Memory B cell (primary cell): ENCODE measurements at regions not wholly inside any gene's neighbourhood (a gene's known extent, or its start where the extent isn't known, plus 50 kb on each side); places are given as distances from the start of the nearest gene placed in this dataset.
"Not testable (repeated sequence)": the region's sequence is repeated elsewhere in the genome, so short reads cannot be mapped to it uniquely, and the experiment has no call there.

Experiments used
- ATAC-seq: fragments of 150-1000 bp; cut with Tn5 transposase; 2 replicates; pipeline ENCODE4 v1.10.0; 2021; ENCODE audit warnings: low read depth, mild to moderate bottlenecking, moderate library complexity
- DNase-seq, 2 donors: peaks; one replicate each; pipeline ENCODE4 v3.0.0; 2022; ENCODE audit warnings: low spot score in 2 of 2
- H3K27ac Mint-ChIP-seq: one replicate; pipeline ENCODE4 v1.8.0; 2022; ENCODE audit warnings: mild to moderate bottlenecking, moderate library complexity, mixed read lengths
- H3K27me3 Mint-ChIP-seq: one replicate; pipeline ENCODE4 v1.8.0; 2022; ENCODE audit warnings: mixed read lengths
- H3K36me3 Mint-ChIP-seq: one replicate; pipeline ENCODE4 v1.8.0; 2022; ENCODE audit warnings: mild to moderate bottlenecking, mixed read lengths
- H3K4me1 Mint-ChIP-seq: one replicate; pipeline ENCODE4 v1.8.0; 2022; ENCODE audit warnings: mixed read lengths
- H3K4me3 Mint-ChIP-seq: one replicate; pipeline ENCODE4 v1.8.0; 2022; ENCODE audit warnings: mild to moderate bottlenecking, moderate library complexity, mixed read lengths
- H3K9me3 Mint-ChIP-seq: one replicate; pipeline ENCODE4 v1.8.0; 2022; ENCODE audit warnings: mixed read lengths

- no peak for ATAC-seq
- Mint-ChIP-seq H3K4me3 (no peak overlapping the region), H3K27me3 (no peaks in the 10 kb centered on the region), H3K27ac (no peak overlapping the region), H3K9me3 (peaks cover 2% of the 10 kb centered on the region), H3K36me3 (no peaks in the 10 kb centered on the region), H3K4me1 (no peaks in the 10 kb centered on the region)
- no peak for DNase-seq
These were observed 519.7 kb downstream of the PCDH7 start for GRCh38 chr4:31239886-31240285.

GRCh38 chr4:31241504-31242106 is 521.4 kb downstream of the PCDH7 start:
- H3K4me3 Mint-ChIP-seq, result no peak overlapping the region
- peaks cover 8% of the 10 kb centered on the region for H3K9me3 Mint-ChIP-seq
- H3K36me3 Mint-ChIP-seq, result no peaks in the 10 kb centered on the region
- H3K4me1 Mint-ChIP-seq, result no peaks in the 10 kb centered on the region
- DNase-seq (no peak), ATAC-seq (no peak)
- H3K27ac Mint-ChIP-seq, result no peak overlapping the region
- H3K27me3 Mint-ChIP-seq, result no peaks in the 10 kb centered on the region

GRCh38 chr4:31246856-31247255 is 526.7 kb downstream of the PCDH7 start:
- H3K36me3 Mint-ChIP-seq, result no peaks in the 10 kb centered on the region
- DNase-seq (no peak), ATAC-seq (no peak)
- no peak overlapping the region for H3K4me3 Mint-ChIP-seq
- H3K4me1 Mint-ChIP-seq, result no peaks in the 10 kb centered on the region
- H3K27me3 Mint-ChIP-seq, result no peaks in the 10 kb centered on the region
- H3K9me3 Mint-ChIP-seq, result peaks cover 7% of the 10 kb centered on the region
- H3K27ac Mint-ChIP-seq, result no peak overlapping the region

GRCh38 chr4:31259119-31259518 is 539.0 kb downstream of the PCDH7 start:
- Mint-ChIP-seq H3K27me3 (no peaks in the 10 kb centered on the region), H3K9me3 (peaks cover 2% of the 10 kb centered on the region), H3K27ac (no peak overlapping the region), H3K36me3 (no peaks in the 10 kb centered on the region), H3K4me3 (no peak overlapping the region), H3K4me1 (no peaks in the 10 kb centered on the region)
- no peak for ATAC-seq
- no peak for DNase-seq

DNA sequence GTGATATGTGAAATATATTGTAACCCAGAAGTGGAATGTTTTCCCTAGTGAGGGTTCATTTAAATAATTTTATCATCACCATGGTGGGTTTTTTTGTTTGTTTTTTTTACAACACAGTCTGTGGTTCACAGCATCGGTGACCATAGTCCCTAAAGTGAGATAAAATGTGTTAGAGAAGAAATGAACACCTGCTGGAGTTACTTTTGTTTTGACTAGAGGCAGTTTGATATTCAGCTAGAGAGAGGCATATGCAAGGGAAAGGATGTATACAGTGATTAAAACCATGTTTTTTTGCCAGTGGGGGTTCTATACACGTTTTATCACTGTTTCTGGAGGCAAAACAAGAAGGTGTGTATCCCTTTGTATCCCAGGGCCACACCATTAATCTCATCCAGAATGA is 541.5 kb downstream of the PCDH7 start:
- H3K4me3 Mint-ChIP-seq, result no peak overlapping the region
- peaks cover 2% of the 10 kb centered on the region for H3K9me3 Mint-ChIP-seq
- DNase-seq, result no peak
- no peaks in the 10 kb centered on the region for H3K36me3 Mint-ChIP-seq
- no peaks in the 10 kb centered on the region for H3K4me1 Mint-ChIP-seq
- ATAC-seq, result no peak
- H3K27me3 Mint-ChIP-seq, result no peaks in the 10 kb centered on the region
- no peak overlapping the region for H3K27ac Mint-ChIP-seq

GRCh38 chr4:31266094-31266493 is 545.9 kb downstream of the PCDH7 start:
- DNase-seq, H3K4me3 Mint-ChIP-seq, H3K27me3 Mint-ChIP-seq, ATAC-seq, H3K4me1 Mint-ChIP-seq, H3K9me3 Mint-ChIP-seq, H3K27ac Mint-ChIP-seq, H3K36me3 Mint-ChIP-seq: not testable (repeated sequence)

DNA sequence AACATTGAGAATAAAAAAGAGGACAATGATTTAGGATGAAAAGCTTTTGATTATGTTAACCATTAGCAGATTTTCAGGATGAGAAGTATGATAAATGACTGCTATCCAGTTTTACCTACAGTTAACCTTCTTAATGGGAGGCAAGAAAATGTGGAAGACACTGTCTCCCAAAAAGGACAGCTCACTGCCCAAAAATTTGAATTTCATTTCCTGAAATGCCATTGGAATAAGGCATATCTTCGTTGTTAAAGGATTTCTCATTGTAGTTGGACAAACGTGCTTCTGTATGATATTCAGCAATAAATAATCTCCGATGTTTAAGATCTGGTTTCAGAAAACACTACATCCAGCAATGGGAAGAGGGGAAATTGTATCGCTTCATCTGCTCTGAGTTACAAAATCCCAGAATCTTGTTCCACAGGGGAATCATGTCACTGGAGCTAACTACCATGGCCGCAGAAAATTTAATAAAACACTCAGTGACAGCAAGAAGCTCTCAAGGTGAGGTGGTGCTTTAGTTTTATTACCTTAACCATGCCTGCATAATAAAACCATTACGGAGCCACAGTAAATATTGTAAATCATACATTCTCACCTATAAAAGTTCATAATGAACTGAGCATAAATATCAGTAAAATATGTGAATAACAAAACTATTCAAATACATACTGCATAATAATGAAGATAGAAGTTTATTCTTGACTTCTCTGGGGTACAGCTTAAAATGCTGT is 552.3 kb downstream of the PCDH7 start:
- no peak overlapping the region for H3K27ac Mint-ChIP-seq
- no peaks in the 10 kb centered on the region for H3K27me3 Mint-ChIP-seq
- no peak for ATAC-seq
- DNase-seq, result no peak
- no peak overlapping the region for H3K4me3 Mint-ChIP-seq
- H3K36me3 Mint-ChIP-seq, result no peaks in the 10 kb centered on the region
- H3K4me1 Mint-ChIP-seq, result no peaks in the 10 kb centered on the region
- H3K9me3 Mint-ChIP-seq, result peaks cover 1% of the 10 kb centered on the region

DNA sequence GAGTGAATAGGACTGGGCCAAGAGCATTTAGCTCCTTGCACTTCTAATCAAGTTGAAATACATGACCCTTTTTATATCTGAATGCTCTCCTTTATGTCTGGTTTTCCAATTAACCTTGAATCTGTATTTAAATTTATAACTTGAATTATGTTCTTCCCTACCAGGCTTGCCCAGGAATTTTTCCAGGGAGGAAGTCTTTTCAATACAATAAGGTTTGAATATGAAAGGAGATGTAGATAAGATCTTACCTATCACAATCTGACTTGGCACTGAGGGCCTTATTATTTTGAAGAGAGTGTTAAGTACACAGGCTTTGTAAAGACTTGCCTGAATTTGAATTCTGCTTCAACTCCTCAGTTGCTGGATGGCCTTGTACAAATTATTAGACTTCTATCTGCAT is 555.7 kb downstream of the PCDH7 start:
- H3K27ac Mint-ChIP-seq, result no peak overlapping the region
- H3K36me3 Mint-ChIP-seq, result no peaks in the 10 kb centered on the region
- H3K9me3 Mint-ChIP-seq, result peaks cover 1% of the 10 kb centered on the region
- ATAC-seq (no peak), DNase-seq (no peak)
- no peaks in the 10 kb centered on the region for H3K4me1 Mint-ChIP-seq
- no peak overlapping the region for H3K4me3 Mint-ChIP-seq
- H3K27me3 Mint-ChIP-seq, result no peaks in the 10 kb centered on the region

- no peaks in the 10 kb centered on the region for H3K36me3 Mint-ChIP-seq
- no peak overlapping the region for H3K4me3 Mint-ChIP-seq
- H3K4me1 Mint-ChIP-seq, result no peaks in the 10 kb centered on the region
- ATAC-seq (no peak), DNase-seq (no peak)
- H3K9me3 Mint-ChIP-seq, result peaks cover 5% of the 10 kb centered on the region
- no peaks in the 10 kb centered on the region for H3K27me3 Mint-ChIP-seq
- H3K27ac Mint-ChIP-seq, result no peak overlapping the region
These were observed 563.5 kb downstream of the PCDH7 start for GRCh38 chr4:31283679-31284078.

GRCh38 chr4:31290836-31291235 is 570.7 kb downstream of the PCDH7 start:
- H3K36me3 Mint-ChIP-seq, result no peaks in the 10 kb centered on the region
- ATAC-seq, result no peak
- no peak overlapping the region for H3K4me3 Mint-ChIP-seq

DNA sequence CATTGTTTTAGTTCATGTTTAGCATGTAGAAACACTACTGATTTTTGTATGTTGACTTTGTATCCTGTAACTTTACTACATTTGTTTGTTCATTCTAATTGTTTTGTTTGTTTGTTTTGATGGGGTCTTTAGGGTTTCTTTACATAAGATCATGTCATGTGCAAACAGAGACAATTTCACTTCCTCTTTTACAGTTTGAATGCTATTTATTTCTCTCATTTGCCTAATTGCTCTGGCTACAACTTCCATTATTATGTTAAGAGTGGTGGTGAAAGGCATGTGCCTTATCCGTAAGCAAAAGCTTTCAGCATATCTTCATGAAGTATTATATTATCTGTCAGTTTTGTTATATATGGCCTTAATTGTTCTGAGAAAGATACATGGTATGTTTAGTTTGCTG is 571.1 kb downstream of the PCDH7 start:
- Mint-ChIP-seq H3K4me1 (peaks cover 7% of the 10 kb centered on the region), H3K4me3 (no peak overlapping the region), H3K27ac (no peak overlapping the region), H3K27me3 (no peaks in the 10 kb centered on the region), H3K9me3 (peaks cover 8% of the 10 kb centered on the region), H3K36me3 (no peaks in the 10 kb centered on the region)
- ATAC-seq, result no peak
- no peak for DNase-seq

More at GRCh38 chr4:31290836-31291235, 570.7 kb downstream of the PCDH7 start:
- Mint-ChIP-seq H3K9me3 (peaks cover 8% of the 10 kb centered on the region), H3K4me1 (peaks cover 7% of the 10 kb centered on the region), H3K27me3 (no peaks in the 10 kb centered on the region), H3K27ac (no peak overlapping the region)
- DNase-seq, result no peak

DNA sequence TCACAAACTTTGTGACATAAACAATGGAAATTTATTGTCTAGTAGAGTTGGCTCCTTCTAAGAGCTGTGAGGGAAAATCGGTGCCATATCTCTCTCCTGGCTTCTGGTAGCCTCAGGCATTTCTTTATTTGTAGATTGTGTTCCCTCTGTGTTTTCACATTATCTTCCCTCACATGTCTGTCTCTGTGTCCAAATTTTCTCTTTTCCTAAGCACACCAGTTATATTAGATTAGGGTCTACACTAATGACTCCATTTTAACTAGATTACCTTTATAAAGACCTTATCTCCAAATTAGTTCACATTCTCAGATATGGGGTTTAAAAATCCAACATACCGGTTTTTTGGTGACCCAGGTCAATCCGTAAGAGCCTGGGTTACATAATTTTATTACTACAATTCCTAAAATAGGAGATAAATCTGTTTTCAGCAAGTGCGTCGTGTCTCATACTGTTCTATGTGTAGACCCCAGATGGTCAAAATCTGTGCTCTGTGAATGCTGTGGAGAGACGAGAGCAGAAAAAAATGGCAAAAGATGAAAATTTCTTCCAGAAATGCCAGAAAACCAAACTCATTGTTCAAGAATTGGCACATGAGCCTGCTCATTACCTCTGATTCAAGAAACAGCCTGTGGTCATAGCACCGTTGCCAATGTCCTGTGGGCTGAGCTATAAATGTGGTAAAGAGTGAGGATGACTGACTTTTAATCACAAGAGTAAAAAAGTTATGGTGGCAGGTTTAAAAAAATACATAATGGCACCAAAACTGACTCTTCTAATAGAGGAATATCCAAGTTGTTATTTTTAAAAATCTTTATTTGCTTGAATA is 574.7 kb downstream of the PCDH7 start:
- no peaks in the 10 kb centered on the region for H3K36me3 Mint-ChIP-seq
- H3K4me1 Mint-ChIP-seq, result peaks cover 7% of the 10 kb centered on the region
- H3K27ac Mint-ChIP-seq, result no peak overlapping the region
- no peak overlapping the region for H3K4me3 Mint-ChIP-seq
- DNase-seq (no peak), ATAC-seq (no peak)
- no peaks in the 10 kb centered on the region for H3K27me3 Mint-ChIP-seq
- peaks cover 6% of the 10 kb centered on the region for H3K9me3 Mint-ChIP-seq

DNA sequence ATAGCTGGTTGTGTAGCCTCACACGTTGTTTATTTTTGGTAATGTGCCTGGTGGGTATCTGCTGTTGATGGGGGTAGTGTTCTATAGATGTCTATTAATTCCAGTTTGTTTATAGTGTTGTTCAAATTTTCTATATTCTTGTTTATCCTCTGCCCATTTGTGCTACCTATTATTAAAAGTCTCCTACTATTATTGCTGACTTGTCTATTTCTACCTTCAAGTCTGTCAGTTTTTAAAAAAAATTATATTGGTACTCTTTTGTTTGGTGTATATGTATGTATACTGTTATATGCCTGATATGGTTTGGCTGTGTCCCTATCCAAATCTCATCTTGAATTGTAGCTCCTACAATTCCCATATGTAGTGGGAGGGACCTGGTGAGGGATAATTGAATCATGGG is 578.6 kb downstream of the PCDH7 start:
- H3K27me3 Mint-ChIP-seq, result no peaks in the 10 kb centered on the region
- ATAC-seq, result no peak
- no peak overlapping the region for H3K4me3 Mint-ChIP-seq
- H3K27ac Mint-ChIP-seq, result no peak overlapping the region
- no peak for DNase-seq
- no peaks in the 10 kb centered on the region for H3K36me3 Mint-ChIP-seq
- no peaks in the 10 kb centered on the region for H3K4me1 Mint-ChIP-seq
- no peaks in the 10 kb centered on the region for H3K9me3 Mint-ChIP-seq

DNA sequence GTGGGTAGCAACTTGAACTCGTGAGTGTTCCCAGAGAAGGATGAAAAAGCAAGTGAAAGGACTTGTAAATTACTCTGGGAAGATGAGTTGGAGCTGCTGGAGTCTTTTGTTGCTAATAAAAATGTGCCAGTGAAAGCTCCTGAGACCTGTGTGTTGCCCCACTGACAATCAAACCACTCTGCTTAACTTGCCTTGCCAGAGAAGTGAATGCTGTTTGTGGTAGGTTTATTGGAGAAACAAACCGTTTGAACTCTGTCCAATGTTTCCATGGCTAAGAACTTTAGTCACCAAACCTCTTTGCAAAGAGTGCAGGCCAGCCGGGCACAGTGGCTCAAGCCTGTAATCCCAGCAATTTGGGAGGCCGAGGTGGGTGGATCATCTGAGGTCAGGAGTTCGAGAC is 586.9 kb downstream of the PCDH7 start:
- Mint-ChIP-seq H3K4me1 (no peaks in the 10 kb centered on the region), H3K9me3 (peaks cover 5% of the 10 kb centered on the region), H3K27me3 (no peaks in the 10 kb centered on the region), H3K36me3 (no peaks in the 10 kb centered on the region), H3K4me3 (no peak overlapping the region), H3K27ac (no peak overlapping the region)
- ATAC-seq, result no peak
- DNase-seq, result no peak
